H1 (cell line): ENCODE measurements at regions not wholly inside any gene's neighbourhood (a gene's known extent, or its start where the extent isn't known, plus 50 kb on each side); places are given as distances from the start of the nearest gene placed in this dataset.

Experiments
- EP300 ChIP-seq, 2 experiments: IDR thresholded peaks; 1 replicate in 1 of 2; 2 replicates in 1 of 2; pipeline ENCODE4 v1.6.1; 2011 to 2012; ENCODE audit warnings: low read depth in 2 of 2, low read length in 2 of 2, mild to moderate bottlenecking in 2 of 2, borderline replicate concordance in 1 of 2, inconsistent platforms in 1 of 2, moderate library complexity in 1 of 2
- FOSL1 ChIP-seq: IDR thresholded peaks from 2 replicates; pipeline ENCODE4 v1.6.1; 2011; ENCODE audit warnings: mild to moderate bottlenecking, low read depth, low read length, moderate library complexity; ENCODE audit not compliant: insufficient read depth
- GTF2F1 ChIP-seq: IDR thresholded peaks from 2 replicates; pipeline ENCODE4 v1.6.1; 2012; ENCODE audit warnings: low read depth, low read length, improper control_type of control experiment, borderline replicate concordance
- KDM1A ChIP-seq: fragments of 200-600, 300-600 bp; sonication (generic); IDR thresholded peaks from 2 replicates; pipeline ENCODE4 v1.7.1; 2016; ENCODE audit warnings: mild to moderate bottlenecking, low read length, borderline replicate concordance
- NANOG ChIP-seq: IDR thresholded peaks from 2 replicates; pipeline ENCODE4 v1.6.1; 2011; ENCODE audit warnings: low read length, low read depth, mild to moderate bottlenecking, inconsistent platforms; ENCODE audit not compliant: insufficient read depth, poor library complexity, severe bottlenecking
- SIN3A ChIP-seq, 2 experiments: IDR thresholded peaks in 1 of 2; conservative IDR thresholded peaks in 1 of 2; 2 replicates each; pipeline ENCODE4 v1.6.1; 2011 to 2012; ENCODE audit warnings: low read length in 2 of 2, improper control_type of control experiment in 1 of 2, low read depth in 1 of 2, mild to moderate bottlenecking in 1 of 2
- SRF ChIP-seq: IDR thresholded peaks from 2 replicates; pipeline ENCODE4 v1.6.1; 2011; ENCODE audit warnings: mild to moderate bottlenecking, low read depth, low read length, moderate library complexity
- TCF12 ChIP-seq: IDR thresholded peaks from 2 replicates; pipeline ENCODE4 v1.6.1; 2011; ENCODE audit warnings: low read depth, mild to moderate bottlenecking, low read length

GRCh38 chr2:189274361-189274760 lies 94.8 kb upstream of the COL5A2 start (continued):
- TF ChIP-seq GTF2F1 = no peak
- TF ChIP-seq KDM1A = no peak
- no peak for TF ChIP-seq TCF12
- TF ChIP-seq FOSL1 = no peak
- no peak for TF ChIP-seq NANOG
- no peak for TF ChIP-seq SIN3A (conservative IDR thresholded peaks at IDR 0.05 in 1 of 2, IDR thresholded peaks at IDR 0.05 in 1 of 2; ENCODE audit: low read depth in 1 of 2, low read length in 2 of 2)
- TF ChIP-seq EP300 (IDR thresholded peaks at IDR 0.05; ENCODE audit: borderline replicate concordance in 1 of 2, low read depth in 2 of 2, low read length in 2 of 2) = no peak
- TF ChIP-seq SRF = no peak
- TF ChIP-seq, all 59 proteins: peak for 0
